HG03196 (cell line): ENCODE measurements at regions not wholly inside any gene's neighbourhood (a gene's known extent, or its start where the extent isn't known, plus 50 kb on each side); places are given as distances from the start of the nearest gene placed in this dataset.

Experiments used
- ATAC-seq: cut with Tn5 transposase; IDR thresholded peaks from one replicate; pipeline ENCODE4 v1.9.1; 2021; ENCODE audit not compliant: unreplicated experiment

DNA sequence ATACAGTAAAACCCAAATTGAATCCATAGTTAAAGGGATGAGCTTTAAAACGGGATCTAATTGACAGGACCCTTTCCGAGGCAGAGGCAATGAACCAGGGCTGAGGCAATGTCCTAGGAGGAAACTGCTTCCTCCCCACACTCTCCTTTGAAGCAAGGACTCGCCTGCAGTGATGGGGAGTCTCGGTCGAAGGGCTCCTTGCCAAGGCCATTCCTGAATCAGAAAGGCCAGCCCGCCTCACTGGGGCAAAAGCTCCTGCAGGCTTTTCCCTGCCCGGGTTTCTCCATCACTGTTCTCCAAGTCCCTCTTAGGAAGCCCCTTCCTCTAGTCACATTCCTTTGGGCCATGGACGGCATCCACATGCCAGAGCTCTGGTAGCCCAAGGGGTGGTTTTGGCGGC is 132.0 kb downstream of the RBFOX3 start:
- ATAC-seq: no peak

DNA sequence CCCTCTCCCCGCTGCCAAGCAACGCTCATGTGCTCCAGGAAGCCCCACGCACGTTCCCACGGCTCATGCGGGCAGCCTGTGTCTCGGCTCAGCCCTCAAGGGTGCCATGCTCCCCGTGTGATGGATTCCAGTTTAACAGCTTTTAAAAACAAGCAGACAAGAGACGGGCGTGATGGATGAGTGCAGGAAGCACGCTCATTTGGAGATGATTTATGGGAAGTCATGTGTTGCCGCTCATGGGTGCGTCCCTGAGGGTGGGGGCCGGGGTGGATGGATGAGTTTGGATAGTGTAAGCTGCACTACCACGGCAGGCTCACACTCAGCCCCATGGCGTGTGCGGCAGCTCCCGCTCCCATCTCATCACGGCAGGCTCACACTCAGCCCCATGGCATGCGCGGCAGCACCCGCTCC is 132.8 kb downstream of the RBFOX3 start:
- no peak for ATAC-seq

GRCh38 chr17:79476074-79476652 is 134.7 kb downstream of the RBFOX3 start:
- no peak for ATAC-seq

DNA sequence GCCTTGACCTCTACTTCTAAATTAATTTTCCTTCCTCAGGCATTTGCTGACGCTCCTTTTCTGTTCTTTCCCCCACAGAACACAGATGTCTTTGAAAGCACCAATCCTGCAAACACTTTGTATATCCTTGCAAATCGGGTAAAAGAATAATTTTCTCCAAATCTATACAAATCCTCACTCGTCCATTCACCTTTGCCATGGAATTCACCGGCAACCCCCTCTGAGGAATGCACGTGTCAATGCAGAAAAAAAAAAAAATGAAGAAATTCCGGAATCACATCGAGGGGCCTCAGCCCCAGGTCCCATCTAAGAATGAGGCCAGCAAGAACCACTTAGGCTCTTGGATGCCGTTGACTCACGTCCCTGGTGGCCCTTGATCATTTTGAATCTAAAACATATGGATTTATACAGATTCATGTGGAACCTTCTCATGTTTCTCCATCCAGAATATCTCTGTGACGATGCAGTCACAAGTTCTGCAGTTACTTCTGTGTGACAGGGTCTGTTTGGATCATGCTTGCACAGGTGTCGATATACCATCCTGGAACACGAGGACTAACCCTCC is 136.9 kb downstream of the RBFOX3 start:
- no peak for ATAC-seq

- ATAC-seq: no peak
Measured at GRCh38 chr17:79473111-79473875, 137.6 kb downstream of the RBFOX3 start.

- ATAC-seq: no peak
Measured at GRCh38 chr17:79470754-79471153, 140.1 kb downstream of the RBFOX3 start.

GRCh38 chr17:79469646-79470045 is 141.2 kb downstream of the RBFOX3 start:
- ATAC-seq: no peak

GRCh38 chr17:79468183-79468944 is 142.5 kb downstream of the RBFOX3 start:
- no peak for ATAC-seq

GRCh38 chr17:79466562-79467350 is 144.1 kb downstream of the RBFOX3 start:
- ATAC-seq: no peak

- no peak for ATAC-seq
Measured at GRCh38 chr17:79465681-79466025, 145.2 kb downstream of the RBFOX3 start.

- no peak for ATAC-seq
Measured at GRCh38 chr17:79465011-79465680, 145.7 kb downstream of the RBFOX3 start.

GRCh38 chr17:79464318-79465010 is 146.4 kb downstream of the RBFOX3 start:
- no peak for ATAC-seq

DNA sequence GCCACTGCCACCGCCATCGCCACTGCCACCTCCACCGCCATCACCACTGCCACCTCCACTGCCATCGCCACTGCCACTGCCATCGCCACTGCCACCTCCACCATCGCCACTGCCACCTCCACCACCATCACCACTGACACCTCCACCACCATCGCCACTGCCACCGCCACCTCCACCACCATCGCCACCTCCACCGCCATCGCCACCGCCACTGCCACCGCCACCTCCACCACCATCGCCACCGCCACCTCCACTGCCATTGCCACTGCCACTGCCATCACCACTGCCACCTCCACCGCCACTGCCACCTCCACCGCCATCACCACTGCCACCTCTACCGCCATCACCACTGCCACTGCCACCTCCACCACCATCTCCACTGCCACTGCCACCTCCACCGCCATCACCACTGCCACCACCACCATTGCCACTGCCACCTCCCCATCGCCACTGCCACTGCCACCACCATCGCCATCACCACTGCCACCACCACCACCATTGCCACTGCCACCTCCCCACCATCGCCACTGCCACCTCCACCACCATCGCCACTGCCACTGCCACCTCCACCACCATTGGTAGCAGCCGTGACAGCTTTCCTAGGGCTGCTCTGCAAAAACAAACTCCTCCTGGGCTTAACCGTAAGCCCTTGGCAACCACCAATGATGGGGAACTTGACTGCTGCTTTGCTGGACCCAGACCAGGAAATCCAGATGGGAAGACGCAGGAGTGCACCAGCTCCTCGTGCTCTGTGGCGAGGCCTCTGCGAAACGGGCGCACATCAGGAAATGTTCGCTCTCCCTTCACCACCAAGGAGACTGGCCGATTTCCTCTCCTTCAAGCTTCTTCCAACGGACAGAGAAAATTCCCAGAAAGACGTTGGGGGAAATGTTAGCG is 147.2 kb downstream of the RBFOX3 start:
- ATAC-seq: no peak

DNA sequence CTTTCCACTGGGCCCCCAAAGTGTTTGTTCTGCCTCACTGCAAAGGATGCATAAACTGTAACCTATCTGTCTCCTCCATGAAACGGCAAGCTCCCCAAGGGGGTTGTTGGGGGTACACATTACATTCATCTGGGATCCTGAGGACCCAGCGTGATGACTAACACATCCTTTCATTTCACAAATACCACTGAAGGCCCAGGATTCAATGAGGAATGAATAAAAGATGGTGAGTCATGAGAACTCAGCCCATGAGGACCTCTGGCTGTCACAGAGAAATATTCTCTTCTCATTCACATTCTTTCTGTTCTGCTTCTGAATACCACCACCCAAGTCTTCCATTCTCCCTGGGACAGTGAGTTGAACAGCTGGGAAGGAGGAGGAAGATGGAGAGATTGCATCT is 149.8 kb downstream of the RBFOX3 start:
- ATAC-seq: no peak

DNA sequence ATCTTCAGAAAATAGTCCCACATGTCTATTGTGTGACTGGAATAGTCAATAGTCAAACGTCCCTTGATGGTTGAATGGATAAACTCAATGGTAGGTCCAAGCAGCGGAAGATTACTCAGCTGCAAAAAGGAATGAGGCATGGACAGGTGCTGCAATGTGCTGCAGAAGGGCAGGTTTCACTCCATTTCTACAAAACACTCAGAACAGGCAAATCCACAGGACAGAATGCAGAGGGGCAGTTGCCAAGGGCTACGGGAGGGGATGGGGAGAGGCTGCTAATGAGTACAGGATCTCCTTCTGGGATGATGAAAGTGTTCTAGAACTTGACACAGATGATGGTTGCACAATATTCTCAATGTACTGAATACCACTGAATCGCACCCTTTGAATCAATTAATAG is 151.0 kb downstream of the RBFOX3 start:
- no peak for ATAC-seq

GRCh38 chr17:79459003-79459655 is 151.7 kb downstream of the RBFOX3 start:
- ATAC-seq: no peak

DNA sequence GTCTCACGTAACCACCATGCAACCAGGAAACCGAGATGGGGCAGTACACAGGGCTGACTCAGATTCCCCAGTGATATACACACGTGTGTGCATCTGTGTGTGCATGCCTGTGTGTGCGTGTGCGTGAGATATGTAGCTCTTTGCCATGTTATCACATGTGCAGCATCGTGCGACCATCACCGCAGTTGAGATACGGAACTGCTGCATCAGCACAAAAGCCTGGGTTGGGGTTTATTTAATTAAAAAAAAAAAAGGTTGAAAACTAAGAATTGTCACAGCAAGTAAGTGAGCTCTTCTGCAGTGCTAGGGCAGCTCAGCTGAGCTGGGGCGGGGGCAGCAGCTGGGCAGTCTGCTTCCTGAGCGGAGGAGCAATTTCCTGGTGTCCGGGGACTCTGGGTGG is 152.5 kb downstream of the RBFOX3 start:
- no peak for ATAC-seq

GRCh38 chr17:79457889-79458288 is 153.0 kb downstream of the RBFOX3 start:
- no peak for ATAC-seq
